PC-3 (cell line): ENCODE measurements at regions not wholly inside any gene's neighbourhood (a gene's known extent, or its start where the extent isn't known, plus 50 kb on each side); places are given as distances from the start of the nearest gene placed in this dataset.
"Not testable (repeated sequence)": the region's sequence is repeated elsewhere in the genome, so short reads cannot be mapped to it uniquely, and the experiment has no call there.

ENCODE experiments used
- ATAC-seq: fragments of 200-7000 bp; cut with Tn5 transposase; 2 replicates; pipeline ENCODE4 v1.9.1; 2020; ENCODE audit warnings: mild to moderate bottlenecking, moderate library complexity
- BruUV-seq: library from RNA; stranded (reverse); fragments of 400-500 nt; replicated peaks from 2 replicates; lab custom pipeline; 2021; lab: Mats Ljungman, UMichigan
- CTCF ChIA-PET: fragments of 300-600 bp; sonication (Branson Sonifier 250); formaldehyde crosslinking; loops from one replicate; lab custom pipeline; 2022; ENCODE audit warnings: antibody characterized with exemption; lab: Charles Lee
- POLR2A ChIA-PET: fragments of 300-600 bp; sonication (Branson Sonifier 250); formaldehyde crosslinking; loops from one replicate; lab custom pipeline; 2022; ENCODE audit warnings: antibody characterized with exemption; ENCODE audit not compliant: unreplicated experiment; lab: Charles Lee
- DNase-seq: peaks from one replicate; pipeline ENCODE4 v3.0.0-alpha.2; 2015
- H2AFZ ChIP-seq: fragments of 300-600 bp; sonication (generic); 2 replicates; pipeline ENCODE4 v1.6.0; 2016; ENCODE audit warnings: antibody characterized with exemption, low read length
- H3F3A ChIP-seq: fragments of 300-600 bp; sonication (generic); one replicate; pipeline ENCODE4 v1.6.0; 2017; ENCODE audit warnings: antibody characterized with exemption, low read length, control low read depth, mild to moderate bottlenecking; ENCODE audit not compliant: unreplicated experiment
- H3K27ac ChIP-seq: fragments of 300-600 bp; sonication (generic); 2 replicates; pipeline ENCODE4 v1.5.1; 2016; ENCODE audit warnings: mild to moderate bottlenecking, low read length
- H3K27me3 ChIP-seq: fragments of 300-600 bp; sonication (generic); 2 replicates; pipeline ENCODE4 v1.6.1; 2016; ENCODE audit warnings: low read length, mixed read lengths
- H3K36me3 ChIP-seq: fragments of 300-600 bp; sonication (generic); 2 replicates; pipeline ENCODE4 v1.6.1; 2016; ENCODE audit warnings: low read depth, mixed run types, low read length, mixed read lengths
- H3K4me1 ChIP-seq: fragments of 300-600 bp; sonication (generic); 2 replicates; pipeline ENCODE4 v1.5.1; 2016; ENCODE audit warnings: low read length; ENCODE audit not compliant: insufficient read depth
- H3K4me2 ChIP-seq: fragments of 300-600 bp; sonication (generic); 2 replicates; pipeline ENCODE4 v1.6.0; 2016; ENCODE audit warnings: low read length
- H3K4me3 ChIP-seq: fragments of 300-600 bp; sonication (generic); 2 replicates; pipeline ENCODE4 v1.5.1; 2016; ENCODE audit warnings: mild to moderate bottlenecking, low read length, mixed read lengths
- H3K79me2 ChIP-seq: fragments of 300-600 bp; sonication (generic); 2 replicates; pipeline ENCODE4 v1.6.1; 2017; ENCODE audit warnings: low read length, mixed read lengths
- H3K9ac ChIP-seq: fragments of 300-600 bp; sonication (generic); 2 replicates; pipeline ENCODE4 v1.6.0; 2016; ENCODE audit warnings: mild to moderate bottlenecking, low read length
- H3K9me2 ChIP-seq: fragments of 300-600 bp; sonication (generic); replicated peaks from 2 replicates; pipeline ENCODE4 v1.6.1; 2016; ENCODE audit warnings: mixed run types, low read length, mixed read lengths
- H3K9me3 ChIP-seq: fragments of 300-600 bp; sonication (generic); 2 replicates; pipeline ENCODE4 v1.6.1; 2016; ENCODE audit warnings: low read length, mixed read lengths
- H4K20me1 ChIP-seq: fragments of 300-600 bp; sonication (generic); 2 replicates; pipeline ENCODE4 v1.6.1; 2016; ENCODE audit warnings: low read length, mixed read lengths
- EZH2 ChIP-seq: fragments of 300-600 bp; sonication (generic); IDR thresholded peaks from one replicate; pipeline ENCODE4 v1.6.1; 2017; ENCODE audit warnings: antibody characterized with exemption, mild to moderate bottlenecking, low read length; ENCODE audit not compliant: unreplicated experiment
- EZH2phosphoT487 ChIP-seq: fragments of 300-600 bp; sonication (generic); IDR thresholded peaks from 2 replicates; pipeline ENCODE4 v1.6.1; 2018; ENCODE audit warnings: mild to moderate bottlenecking, antibody characterized with exemption, low read length, borderline replicate concordance
- intact Hi-C: fragments of 100-400 bp; cut with micrococcal nuclease; formaldehyde crosslinking; loops from 2 replicates; pipeline ENCODE4 v1.9.0; 2023
- TF ChIP-seq, protein P1 (sequence below): fragments of 300-600 bp; sonication (generic); conservative IDR thresholded peaks from 2 replicates; pipeline ENCODE4 v1.5.1; 2017; ENCODE audit warnings: antibody characterized with exemption, low read depth, mild to moderate bottlenecking, low read length

DNA sequence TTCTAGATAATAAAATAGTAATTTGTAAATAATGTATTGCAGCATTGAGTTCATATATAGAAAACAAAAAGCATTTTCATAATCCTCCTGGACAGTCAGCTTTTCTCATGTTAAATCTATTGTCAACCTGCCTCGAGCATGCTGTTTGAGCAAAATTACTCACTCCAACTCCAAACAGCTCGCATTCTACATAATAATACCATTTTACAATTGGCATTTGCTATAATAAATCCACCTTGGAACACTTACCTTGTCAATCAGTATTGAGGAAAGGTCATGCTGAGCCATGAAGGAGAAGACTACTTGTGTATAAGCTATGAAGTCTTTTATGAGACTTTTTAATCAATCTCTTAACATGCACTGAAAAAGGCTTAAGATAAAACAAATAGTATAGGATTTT, 682.6 kb downstream of the CBLN4 start:
- Histone ChIP-seq H3K27me3 (no peaks in the 10 kb centered on the region), H3K4me2 (no peak overlapping the region), H3K79me2 (no peaks in the 10 kb centered on the region), H3K4me1 (no peaks in the 10 kb centered on the region), H3K27ac (no peak overlapping the region), H3F3A (no peaks in the 10 kb centered on the region), H2AFZ (no peak overlapping the region), H3K36me3 (no peaks in the 10 kb centered on the region), H3K9me3 (peaks cover 8% of the 10 kb centered on the region), H3K9ac (no peak overlapping the region), H4K20me1 (no peaks in the 10 kb centered on the region), H3K9me2 (no peaks in the 10 kb centered on the region), H3K4me3 (no peak overlapping the region)
- BruUV-seq = no TSS peak
- ChIA-PET POLR2A (no interaction called here), CTCF (no interaction called here)
- TF ChIP-seq EZH2phosphoT487 = no peak
- no peak for TF ChIP-seq EZH2
- TF ChIP-seq, protein P1, sequence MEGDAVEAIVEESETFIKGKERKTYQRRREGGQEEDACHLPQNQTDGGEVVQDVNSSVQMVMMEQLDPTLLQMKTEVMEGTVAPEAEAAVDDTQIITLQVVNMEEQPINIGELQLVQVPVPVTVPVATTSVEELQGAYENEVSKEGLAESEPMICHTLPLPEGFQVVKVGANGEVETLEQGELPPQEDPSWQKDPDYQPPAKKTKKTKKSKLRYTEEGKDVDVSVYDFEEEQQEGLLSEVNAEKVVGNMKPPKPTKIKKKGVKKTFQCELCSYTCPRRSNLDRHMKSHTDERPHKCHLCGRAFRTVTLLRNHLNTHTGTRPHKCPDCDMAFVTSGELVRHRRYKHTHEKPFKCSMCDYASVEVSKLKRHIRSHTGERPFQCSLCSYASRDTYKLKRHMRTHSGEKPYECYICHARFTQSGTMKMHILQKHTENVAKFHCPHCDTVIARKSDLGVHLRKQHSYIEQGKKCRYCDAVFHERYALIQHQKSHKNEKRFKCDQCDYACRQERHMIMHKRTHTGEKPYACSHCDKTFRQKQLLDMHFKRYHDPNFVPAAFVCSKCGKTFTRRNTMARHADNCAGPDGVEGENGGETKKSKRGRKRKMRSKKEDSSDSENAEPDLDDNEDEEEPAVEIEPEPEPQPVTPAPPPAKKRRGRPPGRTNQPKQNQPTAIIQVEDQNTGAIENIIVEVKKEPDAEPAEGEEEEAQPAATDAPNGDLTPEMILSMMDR = no peak
- no peak for DNase-seq
- no peak for ATAC-seq
- intact Hi-C loops = no loop called here

DNA sequence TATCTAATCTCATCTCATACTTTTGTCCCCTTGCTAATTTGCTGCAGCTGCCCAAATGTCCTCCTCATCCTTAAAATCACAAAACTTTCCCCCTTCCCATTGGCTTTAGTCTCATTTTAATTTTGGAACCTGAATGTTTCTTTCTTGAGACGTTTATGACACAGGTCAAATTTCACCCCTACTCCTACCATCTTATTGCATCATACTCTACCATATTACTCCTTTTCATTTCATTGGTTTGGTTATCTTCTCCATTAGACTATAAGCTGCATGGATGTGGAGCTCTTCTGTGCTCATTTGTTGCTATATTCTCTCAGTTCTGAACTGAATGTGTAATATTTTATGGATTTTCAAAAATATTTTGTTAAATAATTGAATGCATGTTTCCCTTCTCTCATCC, 688.6 kb downstream of the CBLN4 start:
- no peak for ATAC-seq
- intact Hi-C loops = no loop called here
- H3K36me3 ChIP-seq = no peaks in the 10 kb centered on the region
- ChIA-PET POLR2A (no interaction called here), CTCF (no interaction called here)
- H3K4me3 ChIP-seq = no peak overlapping the region
- H3K4me2 ChIP-seq = no peak overlapping the region
- no peaks in the 10 kb centered on the region for H4K20me1 ChIP-seq
- peaks cover 28% of the 10 kb centered on the region for H3K9me3 ChIP-seq
- TF ChIP-seq, protein P1 = no peak
- no peak for TF ChIP-seq EZH2phosphoT487
- no peak for TF ChIP-seq EZH2
- no peak overlapping the region for H3K27ac ChIP-seq
- H3F3A ChIP-seq = no peaks in the 10 kb centered on the region
- H2AFZ ChIP-seq = no peak overlapping the region
- H3K79me2 ChIP-seq = no peaks in the 10 kb centered on the region
- no peaks in the 10 kb centered on the region for H3K27me3 ChIP-seq
- no peak for DNase-seq
- no TSS peak for BruUV-seq
- no peaks in the 10 kb centered on the region for H3K4me1 ChIP-seq
- no peak overlapping the region for H3K9ac ChIP-seq
- H3K9me2 ChIP-seq = no peaks in the 10 kb centered on the region

DNA sequence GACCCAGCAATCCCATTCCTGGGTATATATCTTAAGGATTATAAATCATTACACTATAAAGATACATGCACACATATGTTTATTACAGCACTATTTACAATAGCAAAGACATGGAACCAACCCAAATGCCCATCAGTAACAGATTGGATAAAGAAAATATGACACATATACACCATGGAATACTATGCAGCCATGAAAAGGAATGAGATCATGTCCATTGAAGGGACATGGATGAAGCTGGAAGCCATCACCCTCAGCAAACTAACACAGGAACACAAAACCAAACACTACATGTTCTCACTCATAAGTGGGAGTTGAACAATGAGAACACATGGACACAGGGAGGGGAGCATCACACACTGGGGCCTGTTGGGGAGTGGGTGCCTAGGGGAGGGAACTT, 694.5 kb downstream of the CBLN4 start:
- H3K4me1 ChIP-seq, intact Hi-C loops, DNase-seq, H3K79me2 ChIP-seq, H3K36me3 ChIP-seq, H4K20me1 ChIP-seq, H3K4me2 ChIP-seq, POLR2A ChIA-PET, H3K27ac ChIP-seq, H3F3A ChIP-seq, H3K9ac ChIP-seq, CTCF ChIA-PET, H2AFZ ChIP-seq, H3K27me3 ChIP-seq, H3K4me3 ChIP-seq, H3K9me2 ChIP-seq, BruUV-seq, ATAC-seq: not testable (repeated sequence)
- H3K9me3 ChIP-seq = peaks cover 33% of the 10 kb centered on the region
